ENCODE measurements at regions not wholly inside any gene's neighbourhood (a gene's known extent, or its start where the extent isn't known, plus 50 kb on each side); places are given as distances from the start of the nearest gene placed in this dataset.

DNA sequence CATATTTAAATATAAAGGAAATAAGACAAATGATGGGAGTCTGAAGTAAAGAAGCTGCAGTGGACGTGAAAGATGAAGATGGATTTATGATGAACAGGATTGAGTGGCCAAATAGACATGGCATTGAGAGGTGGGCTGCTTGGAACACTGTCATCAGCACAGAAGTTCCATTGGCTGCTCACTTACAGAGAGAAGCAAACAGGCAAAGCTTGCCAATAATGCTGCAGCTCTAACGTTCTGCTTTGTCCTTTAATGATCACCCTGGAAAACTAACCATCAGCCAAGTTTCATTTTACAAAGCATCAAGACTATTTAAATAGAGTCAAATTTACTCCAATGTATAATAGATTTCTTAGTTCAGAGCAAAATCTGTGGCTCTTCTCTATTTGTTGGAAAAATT, 721.4 kb downstream of the TMTC2 start:
- no peak overlapping the region for H3K4me3 ChIP-seq (ENCODE audit: low read depth, low read length)
- no peak for DNase-seq (ENCODE audit: low read depth)
- TF ChIP-seq, protein P1, sequence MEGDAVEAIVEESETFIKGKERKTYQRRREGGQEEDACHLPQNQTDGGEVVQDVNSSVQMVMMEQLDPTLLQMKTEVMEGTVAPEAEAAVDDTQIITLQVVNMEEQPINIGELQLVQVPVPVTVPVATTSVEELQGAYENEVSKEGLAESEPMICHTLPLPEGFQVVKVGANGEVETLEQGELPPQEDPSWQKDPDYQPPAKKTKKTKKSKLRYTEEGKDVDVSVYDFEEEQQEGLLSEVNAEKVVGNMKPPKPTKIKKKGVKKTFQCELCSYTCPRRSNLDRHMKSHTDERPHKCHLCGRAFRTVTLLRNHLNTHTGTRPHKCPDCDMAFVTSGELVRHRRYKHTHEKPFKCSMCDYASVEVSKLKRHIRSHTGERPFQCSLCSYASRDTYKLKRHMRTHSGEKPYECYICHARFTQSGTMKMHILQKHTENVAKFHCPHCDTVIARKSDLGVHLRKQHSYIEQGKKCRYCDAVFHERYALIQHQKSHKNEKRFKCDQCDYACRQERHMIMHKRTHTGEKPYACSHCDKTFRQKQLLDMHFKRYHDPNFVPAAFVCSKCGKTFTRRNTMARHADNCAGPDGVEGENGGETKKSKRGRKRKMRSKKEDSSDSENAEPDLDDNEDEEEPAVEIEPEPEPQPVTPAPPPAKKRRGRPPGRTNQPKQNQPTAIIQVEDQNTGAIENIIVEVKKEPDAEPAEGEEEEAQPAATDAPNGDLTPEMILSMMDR (conservative IDR thresholded peaks at IDR 0.05; ENCODE audit: low read depth, low read length) = no peak

DNA sequence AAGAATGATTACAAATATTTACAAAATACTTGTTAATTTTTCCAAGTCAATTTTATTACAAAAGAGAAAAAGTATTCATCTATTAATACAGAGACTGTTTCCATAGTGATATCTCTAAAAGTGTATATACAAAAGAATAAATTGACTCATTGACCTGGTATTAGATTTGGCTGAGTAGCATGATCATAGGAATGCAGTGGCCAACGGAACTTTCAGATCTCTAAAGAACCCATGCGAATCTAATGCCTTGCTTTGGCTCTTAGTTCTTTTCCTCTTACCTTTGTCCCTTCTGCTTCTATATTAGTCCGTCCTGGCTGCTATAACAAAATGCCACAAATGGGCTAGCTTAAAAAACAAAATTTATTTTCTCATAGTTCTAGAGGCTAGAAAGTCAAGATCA, 717.8 kb downstream of the TMTC2 start:
- TF ChIP-seq, protein P1 (conservative IDR thresholded peaks at IDR 0.05; ENCODE audit: low read depth, low read length) = no peak

DNA sequence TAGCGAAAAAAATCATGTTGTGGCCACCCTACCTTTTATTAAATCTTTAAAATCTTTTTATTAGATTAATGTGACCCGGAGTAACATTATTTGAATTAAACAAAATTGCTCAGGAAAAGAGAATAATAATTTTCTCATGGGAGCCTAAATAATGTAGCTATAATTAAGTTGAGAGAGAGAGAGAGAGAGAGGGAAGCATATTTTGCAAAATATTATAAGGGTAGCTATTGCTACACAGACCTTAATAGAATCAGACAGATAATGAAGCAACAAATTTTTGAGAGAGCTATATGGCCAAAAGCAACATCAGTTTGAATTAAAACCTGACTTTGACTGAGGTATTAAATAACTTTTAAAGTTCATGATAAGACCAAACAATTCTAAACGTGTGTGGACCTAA, 703.5 kb downstream of the TMTC2 start:
- TF ChIP-seq, protein P1 (conservative IDR thresholded peaks at IDR 0.05; ENCODE audit: low read depth, low read length) = no peak
- DNase-seq (ENCODE audit: low read depth) = no peak
- H3K4me3 ChIP-seq (ENCODE audit: low read depth, low read length) = no peak overlapping the region

More for the DNA sequence above, 717.8 kb downstream of the TMTC2 start:
- H3K4me3 ChIP-seq (ENCODE audit: low read depth, low read length) = no peak overlapping the region
- DNase-seq (ENCODE audit: low read depth) = no peak

DNA sequence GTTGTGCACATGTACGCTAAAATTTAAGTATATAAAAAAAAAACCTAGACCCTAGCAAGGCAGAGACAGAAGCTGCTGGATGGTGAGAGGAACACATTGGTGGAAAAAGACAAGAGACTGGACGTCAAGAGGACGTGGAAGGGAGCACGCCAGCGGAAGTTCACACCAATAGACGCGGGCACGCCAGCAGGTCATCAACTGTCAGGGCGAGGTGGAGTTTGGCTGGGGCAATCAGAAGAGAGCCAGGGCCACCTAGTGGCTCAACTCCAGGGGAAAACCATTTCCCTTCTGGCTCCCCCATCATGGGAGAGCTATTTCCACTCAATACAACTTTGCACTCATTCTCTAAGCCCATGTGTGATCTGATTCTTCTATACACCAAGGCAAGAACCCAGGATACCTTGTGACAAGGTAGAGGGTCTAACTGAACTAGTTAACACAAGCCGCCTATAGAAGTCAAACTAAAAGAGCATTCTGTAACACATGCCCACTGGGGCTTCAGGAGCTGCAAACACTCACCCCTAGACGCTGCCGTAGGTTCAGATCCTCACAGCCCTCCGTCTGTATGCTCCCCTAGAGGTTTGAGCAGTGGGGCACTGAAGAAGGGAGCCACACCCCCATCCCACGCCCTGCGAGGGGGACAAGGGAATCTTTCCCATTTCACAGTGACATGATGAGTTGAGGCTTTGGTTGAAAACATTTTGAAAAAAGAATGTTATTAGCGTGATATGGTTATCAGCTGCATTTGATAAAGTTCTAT, 702.7 kb downstream of the TMTC2 start:
- no peak for DNase-seq (ENCODE audit: low read depth)
- TF ChIP-seq, protein P1 (conservative IDR thresholded peaks at IDR 0.05; ENCODE audit: low read depth, low read length) = peak; percentile 67
- no peak overlapping the region for H3K4me3 ChIP-seq (ENCODE audit: low read depth, low read length)

DNA sequence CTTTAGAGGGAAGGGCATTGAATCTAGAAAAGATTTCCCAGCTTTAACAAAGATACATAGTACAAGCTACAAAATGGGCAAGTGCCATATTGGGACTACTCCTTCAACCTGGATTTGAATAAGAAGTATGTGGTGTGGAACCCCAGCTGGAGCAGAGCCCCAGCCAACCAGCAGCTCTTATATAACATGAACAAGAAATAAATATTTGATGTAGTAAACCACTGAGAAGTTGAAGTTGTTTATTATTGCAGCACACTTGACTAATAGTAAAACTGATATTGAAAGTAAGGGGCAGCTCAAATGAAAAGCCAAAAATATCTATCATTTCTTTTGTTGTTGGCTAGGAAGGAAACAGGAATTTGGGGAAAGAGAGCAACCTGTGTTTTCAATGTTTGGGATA, 701.8 kb downstream of the TMTC2 start:
- DNase-seq (ENCODE audit: low read depth) = no peak
- no peak overlapping the region for H3K4me3 ChIP-seq (ENCODE audit: low read depth, low read length)
- TF ChIP-seq, protein P1 (conservative IDR thresholded peaks at IDR 0.05; ENCODE audit: low read depth, low read length) = no peak

DNA sequence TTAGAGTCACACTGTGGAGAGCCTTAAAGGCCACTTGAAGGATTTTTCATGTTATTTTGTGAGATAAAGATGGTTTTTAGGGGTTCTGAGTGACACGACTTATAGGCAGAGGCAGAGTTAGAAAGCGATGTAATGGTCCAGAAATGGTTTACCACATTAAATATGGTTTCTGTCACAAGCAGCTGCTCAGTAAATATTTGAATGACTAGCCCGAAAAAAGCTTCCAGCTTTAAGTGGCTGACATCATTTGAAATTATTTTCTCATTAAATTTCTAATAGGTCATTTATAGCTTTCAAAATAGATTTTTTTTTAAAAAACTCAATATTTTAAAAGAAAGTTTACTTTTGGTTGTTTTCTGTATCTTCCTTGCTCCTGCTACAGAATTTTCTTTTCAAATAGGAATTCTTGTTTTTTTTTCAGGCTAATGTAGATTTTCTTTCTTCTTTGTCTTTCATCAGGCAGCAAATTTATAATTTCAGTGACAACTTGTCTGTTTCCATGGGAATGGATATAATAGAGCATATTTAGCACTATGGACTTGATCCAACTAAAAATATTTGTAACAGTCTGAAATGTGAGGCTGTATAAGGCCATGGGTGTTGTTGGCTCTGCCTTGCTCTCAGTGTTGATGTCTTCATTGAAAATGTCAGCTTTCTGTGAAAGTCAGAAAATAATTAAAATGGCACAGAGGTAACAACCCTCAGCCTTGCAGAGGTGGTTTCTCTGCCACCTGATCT, 700.0 kb downstream of the TMTC2 start:
- DNase-seq (ENCODE audit: low read depth) = no peak
- H3K4me3 ChIP-seq (ENCODE audit: low read depth, low read length) = no peak overlapping the region
- TF ChIP-seq, protein P1 (conservative IDR thresholded peaks at IDR 0.05; ENCODE audit: low read depth, low read length) = no peak

Measured in epithelial cell of proximal tubule (primary cell).